Skeletal muscle cell (primary cell): ENCODE measurements at regions not wholly inside any gene's neighbourhood (a gene's known extent, or its start where the extent isn't known, plus 50 kb on each side); places are given as distances from the start of the nearest gene placed in this dataset.
"Not testable (repeated sequence)": the region's sequence is repeated elsewhere in the genome, so short reads cannot be mapped to it uniquely, and the experiment has no call there.

Experiments used
- DNase-seq: peaks from one replicate; pipeline ENCODE4 v3.0.0-alpha.2; 2010; ENCODE audit warnings: low read depth
- H3K4me3 ChIP-seq: 2 replicates; pipeline ENCODE4 v1.5.1; 2011; ENCODE audit warnings: low read depth, mild to moderate bottlenecking, control low read depth, low read length, moderate library complexity

DNA sequence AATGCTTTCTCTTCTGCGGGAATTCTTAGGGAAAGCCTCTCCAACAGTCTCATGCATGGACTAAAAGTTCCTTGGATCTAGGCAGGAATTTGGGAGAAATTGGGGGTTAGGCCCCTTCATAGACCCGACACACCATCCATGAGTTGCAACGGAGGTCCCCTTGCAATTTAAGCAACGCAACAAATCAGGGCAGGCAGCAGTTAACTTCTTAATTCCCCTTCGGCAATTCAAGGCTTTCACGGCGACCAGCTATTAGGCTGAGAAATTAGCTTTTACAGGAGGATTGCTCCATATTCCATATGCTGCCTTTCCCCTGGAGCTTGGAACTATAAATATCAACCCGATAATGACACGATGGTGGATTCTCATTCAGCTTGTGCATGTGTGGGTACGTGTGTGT is 241.0 kb downstream of the SHOX start:
- no peak for DNase-seq

GRCh38 chrX:867966-868647 is 237.5 kb downstream of the SHOX start:
- DNase-seq = no peak
- no peak overlapping the region for H3K4me3 ChIP-seq

More for the DNA sequence above, 241.0 kb downstream of the SHOX start:
- no peak overlapping the region for H3K4me3 ChIP-seq

DNA sequence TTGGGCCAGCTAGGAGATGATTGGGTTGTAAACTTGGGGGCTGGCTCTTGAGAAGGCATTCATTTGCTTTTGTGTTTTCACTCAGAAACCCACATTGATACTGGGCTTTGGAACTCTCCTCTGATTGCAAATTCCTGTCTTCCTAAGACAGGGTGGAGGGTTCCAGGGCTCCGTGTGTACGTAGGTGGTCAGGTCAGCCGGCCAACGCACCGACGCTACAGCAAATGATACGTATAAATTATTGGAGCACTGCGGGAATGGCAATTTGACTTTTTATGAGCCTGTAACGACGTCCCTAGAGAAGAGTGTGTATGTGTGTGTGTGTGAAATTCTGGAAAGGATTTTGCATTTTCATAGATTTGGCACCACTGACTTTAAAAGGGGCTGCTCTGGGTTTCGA is 236.9 kb downstream of the SHOX start:
- DNase-seq = no peak
- H3K4me3 ChIP-seq = no peak overlapping the region

DNA sequence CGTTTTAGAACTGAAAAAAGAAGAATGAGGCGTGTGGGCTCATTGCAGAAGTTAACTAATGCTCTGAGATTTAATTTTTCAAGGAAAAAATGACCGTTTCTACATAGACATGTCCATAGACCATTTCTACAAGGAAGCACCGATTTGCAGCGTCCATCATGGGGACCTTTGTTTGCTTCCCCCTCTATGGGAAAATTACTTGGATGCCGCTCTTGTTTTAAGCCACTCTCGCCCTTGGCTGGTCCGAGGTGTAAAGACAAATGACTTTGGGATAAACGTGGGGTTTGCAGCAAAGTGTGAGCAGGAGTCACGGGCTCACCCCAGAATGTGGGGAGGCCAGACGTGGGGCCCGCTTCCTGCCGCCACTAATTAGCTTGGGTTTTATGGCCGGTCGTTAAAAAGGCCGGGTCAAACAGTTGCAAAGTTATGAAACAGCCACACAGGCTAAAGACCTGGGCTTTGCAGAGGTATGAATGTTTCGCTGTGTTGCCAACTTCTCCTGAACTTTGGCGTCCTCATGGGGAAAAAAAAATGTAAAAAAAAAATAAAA is 235.9 kb downstream of the SHOX start:
- no peak overlapping the region for H3K4me3 ChIP-seq
- DNase-seq = no peak

DNA sequence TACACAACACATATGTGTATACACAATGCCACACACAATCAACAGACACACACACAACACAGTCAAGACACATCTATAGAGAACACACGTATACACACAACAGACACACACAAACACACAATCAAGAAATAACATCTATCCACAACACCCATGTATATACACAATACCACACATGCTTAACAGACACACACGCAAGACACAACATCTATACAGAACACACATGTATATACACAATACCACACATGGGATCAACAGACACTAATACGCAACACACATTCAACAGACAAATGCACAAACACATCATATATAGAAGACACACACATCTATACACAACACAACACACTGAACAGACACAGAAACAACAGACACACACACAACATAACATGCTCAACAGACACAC is 234.8 kb downstream of the SHOX start:
- no peak overlapping the region for H3K4me3 ChIP-seq
- DNase-seq = no peak

DNA sequence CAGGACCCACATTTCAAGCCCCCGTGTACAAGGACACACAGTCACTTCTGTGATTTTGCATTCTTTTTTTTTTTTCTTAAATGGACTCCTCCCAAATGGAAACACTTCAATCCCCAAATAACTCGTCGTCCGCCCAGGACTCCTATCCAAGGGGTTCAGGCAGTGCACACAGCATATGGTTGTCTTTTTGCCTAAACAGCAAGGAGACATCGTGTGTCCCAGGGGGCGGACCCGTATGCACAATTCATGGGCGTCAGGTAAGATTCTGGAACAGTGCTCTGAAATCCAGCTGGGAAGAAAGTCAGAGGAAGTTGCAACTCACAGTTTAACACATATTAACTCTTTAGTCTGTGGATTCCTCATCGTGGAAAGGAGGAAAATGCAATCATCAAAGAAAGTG is 231.3 kb downstream of the SHOX start:
- no peak overlapping the region for H3K4me3 ChIP-seq
- no peak for DNase-seq

- no peak overlapping the region for H3K4me3 ChIP-seq
- no peak for DNase-seq
These were observed 230.8 kb downstream of the SHOX start for GRCh38 chrX:861340-861890.

GRCh38 chrX:859329-859728 is 228.7 kb downstream of the SHOX start:
- DNase-seq = no peak
- no peak overlapping the region for H3K4me3 ChIP-seq

- no peak for DNase-seq
- no peak overlapping the region for H3K4me3 ChIP-seq
These were observed 228.0 kb downstream of the SHOX start for GRCh38 chrX:858542-859078.

DNA sequence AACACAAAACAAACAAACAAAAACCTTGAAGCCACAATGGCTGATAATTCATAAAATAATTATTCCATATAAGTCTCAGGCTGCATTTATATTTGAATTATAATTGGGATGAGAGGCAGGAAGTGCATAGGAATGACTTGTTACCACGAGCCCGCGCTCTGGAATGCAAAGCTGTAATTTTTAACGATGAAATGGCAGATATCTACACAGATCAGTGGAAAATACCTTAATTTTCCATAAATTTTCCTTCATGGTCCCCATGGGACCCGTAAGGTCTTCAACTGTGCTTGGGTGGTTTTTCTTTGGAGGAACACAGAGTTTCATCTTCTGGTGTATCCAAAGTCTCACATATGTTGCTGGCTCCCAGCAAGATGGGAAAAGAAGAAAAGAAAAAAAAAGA is 226.8 kb downstream of the SHOX start:
- no peak for DNase-seq
- H3K4me3 ChIP-seq = no peak overlapping the region

- DNase-seq = peak; percentile 62
- no peak overlapping the region for H3K4me3 ChIP-seq
These were observed 226.1 kb downstream of the SHOX start for GRCh38 chrX:856566-857290.

GRCh38 chrX:853304-853703 is 222.7 kb downstream of the SHOX start:
- DNase-seq = no peak
- H3K4me3 ChIP-seq = no peak overlapping the region

DNA sequence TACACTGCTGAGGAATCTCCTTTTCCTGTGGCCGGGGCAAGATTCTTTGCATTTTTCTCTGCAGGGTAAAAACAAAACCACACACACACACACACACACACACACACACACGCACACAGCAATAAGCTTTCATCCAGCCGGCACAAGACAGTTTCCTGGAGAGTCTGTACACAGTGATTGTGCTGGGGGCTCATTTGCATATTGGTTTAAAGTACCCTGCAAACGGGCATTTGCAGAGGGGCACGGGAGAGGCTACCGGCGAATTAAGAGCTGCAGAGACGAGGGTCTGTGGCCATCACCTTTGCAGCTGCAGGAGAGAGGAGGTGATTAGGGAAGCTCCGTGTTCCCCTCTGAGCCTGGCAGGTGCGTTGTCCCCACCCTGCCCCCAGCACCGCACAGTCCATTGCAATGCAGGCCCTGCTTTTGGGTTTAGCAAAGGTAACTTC is 219.9 kb downstream of the SHOX start:
- DNase-seq = no peak
- H3K4me3 ChIP-seq = no peak overlapping the region

- DNase-seq = no peak
- H3K4me3 ChIP-seq = no peak overlapping the region
These were observed 217.8 kb downstream of the SHOX start for GRCh38 chrX:848386-848785.

DNA sequence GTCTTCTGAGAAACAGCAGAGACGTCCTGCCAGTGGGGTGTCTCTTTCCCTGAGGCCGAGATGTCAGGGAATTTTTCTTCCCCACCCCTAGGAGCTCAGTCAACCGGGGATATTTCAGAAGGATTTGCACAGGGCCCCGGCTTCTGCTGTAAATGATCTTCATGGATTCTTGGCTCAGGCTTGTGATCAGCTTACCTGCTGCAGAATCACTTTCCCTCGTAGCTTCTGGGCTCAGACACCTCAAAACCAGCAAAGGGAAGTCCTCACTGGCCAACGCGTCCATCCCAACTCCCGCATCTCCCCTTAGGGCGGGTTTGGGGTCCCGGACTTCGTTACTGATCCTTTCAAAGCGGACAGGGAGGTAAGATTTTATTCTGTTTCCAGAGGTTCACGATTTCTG is 212.7 kb downstream of the SHOX start:
- H3K4me3 ChIP-seq = no peak overlapping the region
- no peak for DNase-seq

DNA sequence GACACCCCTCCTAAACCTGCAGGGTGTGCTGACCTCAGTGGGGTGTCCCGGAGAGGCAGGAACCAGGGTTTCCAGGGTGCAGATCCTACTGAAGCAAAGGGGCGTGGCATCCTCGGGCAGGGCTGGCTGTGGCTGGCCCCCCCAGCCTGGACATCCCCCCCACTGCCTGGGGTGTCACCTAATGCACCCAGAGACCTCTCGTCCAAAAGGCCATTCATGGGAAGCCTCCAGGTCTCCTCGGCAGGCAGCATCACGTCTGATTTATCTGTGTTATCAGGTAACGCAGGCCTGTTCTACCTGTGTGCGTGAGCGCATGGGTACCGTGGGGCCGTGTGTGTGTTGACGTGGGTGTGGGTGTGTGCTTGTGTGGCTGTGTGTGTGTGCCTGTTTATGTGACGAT is 210.0 kb downstream of the SHOX start:
- no peak for DNase-seq

DNA sequence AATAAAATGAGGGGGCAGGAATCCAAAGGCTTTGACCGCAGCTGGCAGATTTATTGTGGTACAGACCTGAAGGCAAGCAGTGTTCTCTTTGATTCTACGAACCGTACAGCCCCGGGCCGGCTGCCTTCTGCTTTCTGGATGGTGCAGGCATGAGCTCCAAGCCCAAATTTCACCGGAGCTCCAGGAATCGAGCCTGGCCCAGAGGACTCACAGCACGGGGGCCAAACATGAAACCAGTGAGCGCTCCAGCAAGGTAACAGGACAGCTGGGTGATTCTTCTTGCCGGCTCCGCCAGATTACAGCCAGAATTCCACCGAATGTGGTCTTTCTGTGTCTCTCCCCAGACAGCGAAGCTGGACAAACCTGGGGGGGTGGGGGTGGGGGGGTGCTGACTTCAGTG is 208.1 kb downstream of the SHOX start:
- not testable (repeated sequence) for DNase-seq
- peak overlapping the region; percentile 11 for H3K4me3 ChIP-seq

More for the DNA sequence above, 210.0 kb downstream of the SHOX start:
- H3K4me3 ChIP-seq = no peak overlapping the region

- H3K4me3 ChIP-seq, DNase-seq: not testable (repeated sequence)
These were observed 205.3 kb downstream of the SHOX start for GRCh38 chrX:835857-836256.

- no peak overlapping the region for H3K4me3 ChIP-seq
- DNase-seq = no peak
These were observed 199.9 kb downstream of the SHOX start for GRCh38 chrX:830532-830931.

DNA sequence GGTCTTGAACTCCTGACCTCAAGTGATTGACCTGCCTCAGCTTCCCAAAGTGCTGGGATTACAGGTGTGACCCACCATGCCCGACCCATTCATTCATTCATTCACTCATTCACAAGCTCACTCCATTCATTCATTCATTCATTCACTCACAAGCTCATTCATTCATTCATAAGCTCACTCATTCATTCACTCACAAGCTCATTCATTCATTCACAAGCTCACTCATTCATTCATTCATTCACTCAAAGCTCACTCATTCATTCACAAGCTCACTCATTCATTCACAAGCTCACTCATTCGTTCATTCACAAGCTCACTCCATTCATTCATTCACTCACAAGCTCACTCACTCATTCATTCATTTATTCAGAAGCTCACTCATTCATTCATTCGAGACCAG is 198.6 kb downstream of the SHOX start:
- H3K4me3 ChIP-seq = no peak overlapping the region

More for the DNA sequence above, 198.6 kb downstream of the SHOX start:
- DNase-seq = no peak
